GM06990 (cell line): ENCODE measurements at regions not wholly inside any gene's neighbourhood (a gene's known extent, or its start where the extent isn't known, plus 50 kb on each side); places are given as distances from the start of the nearest gene placed in this dataset.

Experiments
- DNase-seq: peaks from one replicate; pipeline ENCODE4 v3.0.0-alpha.2; 2011; ENCODE audit not compliant: insufficient read length; ENCODE audit errors: extremely low read depth
- H3K27me3 ChIP-seq: replicated peaks from 2 replicates; pipeline ENCODE4 v1.6.0; 2011; ENCODE audit warnings: low read length; ENCODE audit not compliant: control insufficient read depth, insufficient read depth
- H3K36me3 ChIP-seq: 2 replicates; pipeline ENCODE4 v1.5.1; 2011; ENCODE audit warnings: low read length; ENCODE audit not compliant: control insufficient read depth, insufficient read depth
- H3K4me3 ChIP-seq: replicated peaks from 2 replicates; pipeline ENCODE4 v1.5.1; 2011; ENCODE audit warnings: low read depth, mild to moderate bottlenecking, control low read depth, low read length
- TF ChIP-seq, protein P1 (sequence below): IDR thresholded peaks from 2 replicates; pipeline ENCODE4 v1.5.1; 2011; ENCODE audit warnings: low read length, control low read depth, mild to moderate bottlenecking, inconsistent platforms; ENCODE audit not compliant: insufficient read depth, poor library complexity, severe bottlenecking

DNA sequence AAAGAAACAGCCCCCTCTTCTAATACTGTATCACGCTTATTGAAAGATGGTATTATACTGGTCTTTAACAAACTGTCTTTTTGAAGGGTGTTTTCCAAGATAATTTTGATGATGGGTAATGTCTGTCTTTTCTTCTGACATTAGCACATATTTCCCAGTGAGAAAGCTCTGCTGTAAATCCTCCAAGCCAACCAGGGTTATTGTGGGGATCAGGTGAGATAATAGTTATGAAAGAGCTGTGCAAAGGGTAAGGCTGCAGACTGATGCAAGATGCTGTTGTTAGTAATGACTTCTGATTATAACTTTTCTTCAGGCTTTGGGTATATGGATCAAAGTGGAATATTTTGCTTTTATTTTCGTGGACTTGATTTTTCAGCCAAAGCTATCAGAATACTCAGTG lies 581.7 kb downstream of the REEP3 start:
- DNase-seq = no peak
- Histone ChIP-seq H3K36me3 (no peaks in the 10 kb centered on the region), H3K4me3 (no peak overlapping the region), H3K27me3 (no peaks in the 10 kb centered on the region; the same call in 1 of the 2 replicates)
- TF ChIP-seq, protein P1, sequence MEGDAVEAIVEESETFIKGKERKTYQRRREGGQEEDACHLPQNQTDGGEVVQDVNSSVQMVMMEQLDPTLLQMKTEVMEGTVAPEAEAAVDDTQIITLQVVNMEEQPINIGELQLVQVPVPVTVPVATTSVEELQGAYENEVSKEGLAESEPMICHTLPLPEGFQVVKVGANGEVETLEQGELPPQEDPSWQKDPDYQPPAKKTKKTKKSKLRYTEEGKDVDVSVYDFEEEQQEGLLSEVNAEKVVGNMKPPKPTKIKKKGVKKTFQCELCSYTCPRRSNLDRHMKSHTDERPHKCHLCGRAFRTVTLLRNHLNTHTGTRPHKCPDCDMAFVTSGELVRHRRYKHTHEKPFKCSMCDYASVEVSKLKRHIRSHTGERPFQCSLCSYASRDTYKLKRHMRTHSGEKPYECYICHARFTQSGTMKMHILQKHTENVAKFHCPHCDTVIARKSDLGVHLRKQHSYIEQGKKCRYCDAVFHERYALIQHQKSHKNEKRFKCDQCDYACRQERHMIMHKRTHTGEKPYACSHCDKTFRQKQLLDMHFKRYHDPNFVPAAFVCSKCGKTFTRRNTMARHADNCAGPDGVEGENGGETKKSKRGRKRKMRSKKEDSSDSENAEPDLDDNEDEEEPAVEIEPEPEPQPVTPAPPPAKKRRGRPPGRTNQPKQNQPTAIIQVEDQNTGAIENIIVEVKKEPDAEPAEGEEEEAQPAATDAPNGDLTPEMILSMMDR = no peak

DNA sequence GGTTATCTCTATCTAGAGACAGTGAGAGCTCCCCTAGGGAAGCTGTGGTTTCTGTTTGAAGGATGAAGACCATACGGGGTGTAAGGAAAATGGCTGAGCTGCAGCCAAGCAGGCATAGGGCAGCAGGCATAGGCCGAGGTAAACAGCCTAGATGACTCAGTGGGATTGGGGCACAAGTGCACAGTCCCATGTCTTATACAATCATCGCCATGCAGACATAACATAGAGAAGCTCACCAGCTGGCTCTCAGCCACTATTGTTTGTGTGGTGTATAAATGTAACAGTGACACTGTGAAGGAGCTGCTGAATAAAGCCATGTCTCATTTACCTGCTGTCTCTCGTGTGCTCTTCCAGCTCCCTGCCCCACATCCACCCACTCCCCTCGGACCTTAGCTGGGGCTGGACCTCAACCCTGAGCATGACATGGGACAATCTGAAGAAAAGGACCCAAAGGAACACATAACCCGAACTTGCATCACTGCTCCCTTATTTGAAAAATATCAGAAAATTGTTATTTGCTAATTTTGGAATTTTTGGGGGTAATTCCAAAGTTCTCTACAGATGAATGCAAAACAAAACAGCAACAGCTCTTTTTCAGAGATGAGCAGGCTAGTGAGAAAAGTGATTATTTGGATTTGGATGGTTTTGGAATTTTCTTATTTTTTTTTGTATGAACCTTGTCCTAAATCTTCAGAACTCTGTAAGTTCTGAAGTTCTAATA lies 582.7 kb downstream of the REEP3 start:
- H3K36me3 ChIP-seq = no peaks in the 10 kb centered on the region
- TF ChIP-seq, protein P1 = no peak
- DNase-seq = no peak
- H3K4me3 ChIP-seq = no peak overlapping the region
- H3K27me3 ChIP-seq = no peaks in the 10 kb centered on the region

DNA sequence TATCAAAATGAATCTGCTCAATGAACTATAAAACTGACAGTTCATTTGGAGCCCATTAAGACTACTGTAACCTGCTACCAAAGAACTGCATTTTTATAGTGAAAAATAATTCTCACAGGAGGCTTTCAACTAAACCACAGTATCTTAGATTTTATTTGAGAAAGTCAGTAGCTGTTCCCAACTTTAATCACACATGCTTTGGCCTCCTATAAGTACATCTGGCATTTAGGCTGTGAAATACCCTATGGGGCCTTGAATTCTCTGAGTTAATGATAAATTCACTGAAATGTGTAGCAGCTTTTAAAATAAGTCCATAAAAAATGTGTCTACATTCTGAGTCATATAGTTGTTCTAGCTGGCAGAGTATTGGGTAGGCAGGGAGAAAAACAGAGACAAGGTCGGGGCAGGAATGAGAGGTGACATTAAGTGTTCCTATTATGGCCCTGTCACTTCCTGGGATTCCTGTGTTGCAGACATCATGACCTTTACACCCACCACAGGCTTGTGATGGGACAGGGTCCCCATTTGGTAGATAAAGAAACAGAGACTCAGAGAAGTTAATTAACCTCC lies 588.8 kb downstream of the REEP3 start:
- TF ChIP-seq, protein P1 = no peak
- Histone ChIP-seq H3K36me3 (no peaks in the 10 kb centered on the region), H3K27me3 (no peaks in the 10 kb centered on the region; the same call in 1 of the 2 replicates), H3K4me3 (no peak overlapping the region)
- no peak for DNase-seq

DNA sequence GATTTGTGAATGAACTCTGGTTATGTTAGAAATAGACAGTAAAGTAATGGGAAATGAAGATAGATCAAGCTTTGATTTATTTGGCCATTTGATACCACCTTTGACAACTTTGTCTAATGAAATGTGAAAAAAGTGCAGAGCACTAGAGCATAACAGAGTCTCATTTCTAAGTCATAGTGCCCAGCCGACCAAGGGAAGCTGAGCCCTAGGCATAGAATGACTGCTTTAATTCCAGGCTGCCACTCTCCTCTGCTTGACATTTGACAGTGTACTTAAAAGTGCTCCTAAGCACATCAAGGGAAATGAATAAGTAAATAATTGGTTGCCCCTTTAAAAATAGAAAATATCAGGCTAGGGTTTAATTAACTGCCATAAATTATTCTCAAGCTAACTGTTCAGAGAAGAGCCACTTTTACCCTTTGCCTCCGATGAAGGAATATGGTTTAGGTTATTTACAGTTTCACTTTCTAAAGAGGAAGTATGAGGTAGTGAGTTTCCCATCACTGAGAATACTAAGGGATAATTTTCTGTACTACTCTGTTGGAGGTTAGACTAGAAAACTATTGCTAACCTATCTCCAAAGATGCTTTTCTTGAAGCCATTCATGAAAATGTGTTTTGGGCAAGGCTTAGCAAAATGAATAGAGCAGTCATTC lies 591.6 kb downstream of the REEP3 start:
- H3K27me3 ChIP-seq = no peaks in the 10 kb centered on the region; the same call in 1 of the 2 replicates
- H3K4me3 ChIP-seq = no peak overlapping the region
- TF ChIP-seq, protein P1 = no peak
- no peak for DNase-seq
- no peaks in the 10 kb centered on the region for H3K36me3 ChIP-seq

DNA sequence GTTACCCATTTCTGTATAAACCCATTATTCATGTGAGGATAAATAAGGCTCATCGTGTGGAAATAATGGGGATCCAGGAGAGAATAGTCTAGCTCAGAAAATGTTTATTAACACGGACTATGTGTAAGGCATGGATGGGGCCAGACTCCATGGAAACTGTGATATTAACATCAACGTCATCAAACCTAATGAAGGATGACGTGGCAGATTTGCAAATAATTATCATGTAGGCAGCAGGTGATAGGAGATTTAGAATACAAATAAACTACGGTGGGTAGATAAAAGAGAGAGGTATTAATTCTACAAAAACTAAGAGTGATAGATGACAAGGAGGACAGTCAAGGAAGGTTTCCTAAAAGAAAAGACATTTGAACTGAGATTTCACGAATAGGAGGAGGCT lies 592.2 kb downstream of the REEP3 start:
- no peaks in the 10 kb centered on the region for H3K36me3 ChIP-seq
- DNase-seq = no peak
- TF ChIP-seq, protein P1 = no peak
- H3K4me3 ChIP-seq = no peak overlapping the region
- no peaks in the 10 kb centered on the region; the same call in 1 of the 2 replicates for H3K27me3 ChIP-seq
